Lower leg skin (tissue), 3 donors: ENCODE measurements at regions not wholly inside any gene's neighbourhood (a gene's known extent, or its start where the extent isn't known, plus 50 kb on each side); places are given as distances from the start of the nearest gene placed in this dataset.

ENCODE experiments used
- CTCF ChIP-seq, 3 donors: fragments of 450-650 bp; IDR thresholded peaks; one replicate each; pipeline ENCODE4 v1.5.1; 2016; ENCODE audit warnings: antibody characterized with exemption in 3 of 3, mild to moderate bottlenecking in 3 of 3, moderate library complexity in 2 of 3
- POLR2A ChIP-seq, 2 donors: fragments of 450-650 bp; IDR thresholded peaks; one replicate each; pipeline ENCODE4 v1.6.1; 2016 to 2017; ENCODE audit warnings: antibody characterized with exemption in 2 of 2, mild to moderate bottlenecking in 1 of 2, moderate library complexity in 1 of 2

GRCh38 chr18:52216109-52216508, 123.9 kb upstream of the DCC start:
- no peak for TF ChIP-seq POLR2A (IDR thresholded peaks at IDR 0.05)
- no peak for TF ChIP-seq CTCF (IDR thresholded peaks at IDR 0.05)
